DMS53 treated with DMSO at 0.1 percent for 48 hours (cell line): ENCODE measurements at regions not wholly inside any gene's neighbourhood (a gene's known extent, or its start where the extent isn't known, plus 50 kb on each side); places are given as distances from the start of the nearest gene placed in this dataset.
A peak's percentile ranks its signal among the peaks of the same experiment; 100 is the strongest.

ENCODE experiments used
- DNase-seq: peaks from one replicate; lab custom pipeline; 2025; ENCODE audit not compliant: unreplicated experiment; lab: John Stamatoyannopoulos, UW

DNA sequence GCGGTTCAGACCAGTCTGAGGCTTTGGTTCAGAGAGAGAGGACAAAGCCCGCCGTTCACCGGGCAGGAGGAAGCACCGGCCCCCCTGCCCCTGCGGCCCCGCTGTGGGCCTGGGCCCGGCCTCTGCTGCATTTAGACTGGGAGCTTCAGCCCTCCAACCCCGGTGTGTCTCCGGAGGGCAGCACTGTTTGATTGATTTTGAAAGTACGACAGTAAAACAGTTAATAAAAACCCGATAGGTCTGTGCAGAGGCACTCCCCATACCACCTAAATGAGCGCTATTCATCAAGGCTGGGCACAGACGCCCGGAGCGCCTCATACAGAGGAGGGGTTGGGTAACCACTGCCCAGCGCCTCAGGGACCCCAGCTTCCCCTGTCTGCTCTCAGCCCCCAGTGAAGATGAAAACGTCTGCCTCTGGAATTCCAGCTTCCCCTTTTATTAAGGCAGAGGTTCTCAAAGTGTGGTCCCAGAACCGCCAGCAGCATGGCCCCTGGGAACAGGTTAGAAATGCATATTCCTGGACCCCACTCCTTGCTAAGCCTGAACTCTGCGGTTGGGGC lies 256.7 kb upstream of the TLE3 start:
- no peak for DNase-seq

DNA sequence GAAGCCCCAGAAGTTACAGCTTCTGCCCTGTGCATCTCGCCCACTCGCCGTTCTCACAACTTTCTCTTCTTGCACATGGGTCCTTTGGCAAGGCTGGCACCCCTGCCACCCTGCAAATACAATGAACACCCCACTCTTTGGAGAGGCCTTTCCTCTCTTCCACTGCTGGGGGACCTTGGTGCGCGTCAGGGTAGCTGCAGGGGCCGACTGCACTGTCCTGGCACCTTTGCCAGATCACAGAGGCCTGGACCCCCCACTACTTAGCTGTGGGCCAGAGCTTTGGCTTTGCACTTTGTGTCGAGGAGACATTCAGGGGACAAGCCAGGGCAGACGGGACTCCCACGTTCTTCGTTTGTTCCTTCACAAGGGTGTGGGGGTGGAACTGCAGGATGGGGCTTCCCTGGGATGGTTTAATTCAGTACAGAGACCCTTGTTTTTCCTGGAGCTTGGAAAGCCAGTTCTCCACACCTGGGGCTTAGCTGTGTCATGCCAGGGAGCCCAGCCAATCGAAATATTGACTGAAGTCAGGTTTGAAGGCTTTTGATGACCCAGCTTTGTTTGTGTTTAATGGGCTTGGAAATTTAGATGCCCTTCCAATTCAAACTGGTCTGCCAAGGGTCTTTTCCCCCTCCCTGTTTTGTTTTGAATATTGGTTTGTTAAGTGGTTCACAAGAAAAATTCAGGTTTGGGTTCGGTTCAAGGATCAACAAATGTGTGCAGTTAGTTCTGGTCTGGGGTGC lies 256.1 kb upstream of the TLE3 start:
- no peak for DNase-seq

DNA sequence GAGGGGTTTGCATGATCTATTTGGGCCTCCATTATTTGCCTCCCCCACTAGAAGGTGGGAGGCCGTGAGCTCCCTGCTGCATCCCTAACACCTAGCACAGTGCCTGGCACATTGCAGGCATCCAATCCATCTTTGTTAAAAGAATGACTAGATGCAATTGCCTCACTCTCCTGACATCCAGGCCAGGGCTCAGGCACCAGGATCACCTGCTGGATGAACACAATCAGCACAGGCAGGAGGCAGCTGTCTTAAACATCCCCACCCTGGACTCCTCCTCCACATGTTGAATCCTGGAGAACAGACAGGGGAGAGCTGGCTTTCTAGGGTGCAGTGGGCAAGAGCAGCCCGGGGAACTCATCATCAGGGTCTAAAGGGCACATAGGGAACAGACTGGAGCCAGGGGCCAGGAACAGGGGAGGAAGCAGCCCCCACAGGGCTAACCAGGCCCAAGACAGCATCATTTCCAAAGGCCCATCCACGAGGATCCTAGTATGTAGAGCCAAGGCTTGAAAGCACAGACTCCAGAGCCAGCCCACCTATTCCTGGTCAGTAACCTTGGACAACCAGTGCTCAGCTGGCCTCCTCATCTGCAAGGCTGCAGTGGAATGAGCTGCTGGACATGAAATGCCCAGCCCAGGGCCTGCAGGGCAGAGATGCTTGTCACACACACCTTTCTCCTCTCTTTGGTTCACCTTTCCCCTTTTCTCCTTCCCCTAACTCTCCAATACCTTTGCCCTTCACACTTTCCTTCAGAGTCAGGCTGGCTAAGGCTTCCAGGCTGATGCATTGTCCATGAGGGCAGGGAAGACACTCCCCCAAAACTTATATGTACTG lies 254.4 kb upstream of the TLE3 start:
- no peak for DNase-seq

DNA sequence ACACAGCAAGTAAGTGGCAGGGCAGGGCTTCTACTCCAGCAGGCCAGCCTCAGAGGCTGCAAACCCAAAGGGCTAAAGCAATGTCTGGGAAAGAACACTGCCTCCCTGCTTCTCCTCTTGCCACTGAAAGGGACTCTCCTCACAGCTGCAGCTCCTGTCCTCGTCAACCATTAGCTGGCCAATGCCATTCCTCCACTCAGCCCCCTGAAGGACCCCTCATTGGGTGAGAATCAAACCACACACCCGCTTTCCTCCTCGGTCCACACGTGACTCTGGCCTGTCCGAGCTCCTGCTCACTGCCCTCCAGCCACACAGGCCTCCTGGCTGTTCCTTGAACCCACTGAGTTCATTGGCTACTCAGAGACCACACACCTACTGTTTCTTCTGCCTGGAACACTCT lies 253.7 kb upstream of the TLE3 start:
- DNase-seq: no peak

DNA sequence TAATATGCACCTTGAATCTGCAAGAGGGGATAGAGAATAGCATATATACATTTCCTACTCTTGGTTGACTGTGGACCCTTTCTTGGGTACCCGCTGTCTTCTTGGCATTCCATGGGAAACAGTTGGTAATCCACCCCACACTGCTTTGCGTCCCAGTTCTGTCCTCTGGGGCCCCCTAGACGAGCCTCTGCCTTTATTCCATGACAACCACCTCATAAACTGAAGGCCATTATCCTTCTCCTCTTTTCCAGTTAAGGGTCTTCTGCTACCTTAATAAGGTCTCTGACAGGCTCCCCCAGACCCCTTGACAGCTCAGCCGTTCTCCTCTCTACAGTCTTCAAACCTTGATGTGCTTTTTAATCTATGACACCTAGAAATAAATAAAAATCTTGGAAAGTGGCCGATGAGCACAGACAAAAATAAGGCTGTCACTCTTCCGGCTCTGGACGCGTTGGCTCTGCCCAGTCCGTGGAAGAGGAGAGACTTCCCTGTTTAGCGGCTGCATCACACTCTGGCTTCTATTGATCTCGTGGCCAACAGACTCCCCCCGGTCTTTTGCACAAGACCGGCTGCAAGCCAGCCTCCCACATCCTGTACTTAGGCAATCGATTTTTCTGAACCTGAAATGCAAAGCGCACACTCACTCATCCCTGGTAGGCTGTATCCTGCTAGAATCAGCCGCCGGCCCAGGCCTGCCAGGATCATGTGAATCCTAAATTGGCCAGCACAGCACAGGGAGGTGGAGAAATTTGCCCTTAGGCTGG lies 251.0 kb upstream of the TLE3 start:
- no peak for DNase-seq

DNA sequence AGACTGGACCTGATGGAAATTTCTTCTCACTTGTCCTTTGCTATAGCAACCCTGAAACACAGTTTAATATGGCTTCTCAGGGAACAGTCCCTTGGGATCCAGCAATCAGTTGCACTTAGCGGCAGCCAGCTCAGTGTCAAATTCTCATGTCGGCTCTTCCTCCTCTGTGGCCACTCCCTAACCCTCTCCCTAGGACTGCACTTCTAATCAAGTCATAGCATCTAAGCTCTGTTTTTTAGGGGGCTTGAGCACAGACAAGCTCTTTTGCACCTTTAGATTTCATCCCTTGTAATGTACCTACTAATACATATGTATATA lies 250.5 kb upstream of the TLE3 start:
- DNase-seq: no peak

DNA sequence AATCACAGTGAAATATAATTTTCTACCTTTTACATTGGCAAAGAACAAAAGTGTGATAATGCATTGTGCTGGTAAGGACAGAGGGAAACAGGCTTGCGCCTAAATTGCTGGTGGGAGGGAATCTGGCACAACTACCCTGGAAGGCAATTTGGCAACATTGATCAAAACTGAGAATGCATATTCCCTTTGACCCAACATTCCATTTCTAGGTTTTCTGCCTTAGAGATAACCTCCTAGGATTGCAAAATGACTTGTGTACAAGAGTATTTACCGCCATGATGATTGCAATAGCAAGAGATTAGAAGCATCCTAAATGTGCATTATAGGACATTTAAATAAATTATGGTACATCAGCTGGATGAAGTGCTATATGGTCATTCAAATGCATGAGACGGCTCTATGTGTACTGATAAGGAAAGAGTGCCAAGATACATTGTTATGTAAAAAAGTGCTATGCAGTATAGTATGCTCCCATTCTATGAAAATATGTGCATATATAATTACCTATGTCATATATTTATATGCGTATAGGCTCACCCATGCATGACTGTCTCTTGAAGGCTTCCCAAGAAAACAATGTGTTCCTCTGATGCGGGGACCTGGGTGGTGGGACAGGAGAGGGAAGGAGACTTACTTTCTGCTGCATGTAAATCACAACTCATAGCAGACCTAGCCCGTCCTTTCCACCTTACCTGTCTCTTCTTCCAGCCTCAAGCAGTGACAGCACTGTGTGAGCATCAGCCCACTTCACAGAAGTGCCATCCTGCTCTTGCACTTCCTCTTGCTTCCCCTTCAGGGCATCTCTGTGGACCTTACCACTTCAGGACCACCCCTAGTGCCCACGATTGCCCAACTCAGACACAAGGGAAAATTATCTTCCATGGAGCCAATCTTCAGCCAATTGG lies 249.9 kb upstream of the TLE3 start:
- DNase-seq: no peak

DNA sequence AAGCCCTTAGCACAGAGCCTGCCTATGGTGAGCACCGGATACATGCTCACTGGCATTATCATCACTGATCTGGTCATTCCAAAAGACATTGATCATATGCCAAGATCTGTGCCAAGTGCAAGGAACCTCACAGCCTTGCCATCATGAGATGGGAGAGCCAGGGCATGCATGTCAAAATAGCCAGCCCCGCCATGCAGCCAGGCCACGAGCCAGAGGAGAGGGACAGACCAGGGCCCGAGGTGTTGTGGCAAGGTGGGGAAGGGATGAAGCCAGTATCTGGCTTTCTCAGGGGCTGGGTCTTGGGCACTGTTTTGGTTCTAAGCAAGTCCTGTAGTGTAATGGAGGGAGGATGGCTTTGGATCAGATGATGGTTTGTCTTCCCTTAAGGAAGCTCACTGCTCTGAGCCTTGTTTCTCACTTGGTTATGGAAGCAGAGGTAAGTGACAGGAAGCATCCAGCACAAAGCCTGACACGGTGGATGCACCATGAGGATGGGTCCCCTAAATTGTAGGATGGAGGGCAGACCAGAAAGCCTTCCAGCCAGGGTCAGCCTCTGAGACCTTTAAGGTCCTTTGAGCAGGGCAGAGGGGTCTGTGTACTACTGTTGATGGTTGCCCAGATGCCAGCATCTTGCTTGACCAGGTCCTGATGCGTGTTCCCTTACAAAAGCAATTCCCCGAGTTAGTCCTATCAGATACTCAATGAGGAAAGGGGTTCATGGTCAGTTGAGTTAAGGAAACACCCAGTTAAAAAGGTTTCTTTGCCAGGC lies 247.7 kb upstream of the TLE3 start:
- no peak for DNase-seq

DNA sequence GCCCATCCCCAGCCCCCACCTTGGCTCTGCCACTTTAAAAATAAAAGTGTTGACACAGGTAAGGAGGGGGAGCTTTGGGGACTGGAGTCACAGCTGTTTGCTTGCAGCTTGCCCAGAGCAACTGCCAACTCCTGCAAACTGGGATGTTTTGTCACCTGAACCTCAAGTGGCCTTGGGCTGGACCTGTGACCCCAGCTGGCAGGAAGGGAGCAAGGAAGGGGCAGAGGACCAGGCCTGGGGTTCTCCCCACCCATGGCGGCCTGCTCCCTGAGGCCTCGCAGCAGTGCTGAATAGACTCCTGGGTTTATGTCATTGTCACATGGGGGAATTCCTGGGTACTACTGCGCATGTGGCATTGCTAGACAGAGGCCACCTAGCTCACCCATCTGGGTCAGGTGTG lies 246.9 kb upstream of the TLE3 start:
- DNase-seq: peak; percentile 65

DNA sequence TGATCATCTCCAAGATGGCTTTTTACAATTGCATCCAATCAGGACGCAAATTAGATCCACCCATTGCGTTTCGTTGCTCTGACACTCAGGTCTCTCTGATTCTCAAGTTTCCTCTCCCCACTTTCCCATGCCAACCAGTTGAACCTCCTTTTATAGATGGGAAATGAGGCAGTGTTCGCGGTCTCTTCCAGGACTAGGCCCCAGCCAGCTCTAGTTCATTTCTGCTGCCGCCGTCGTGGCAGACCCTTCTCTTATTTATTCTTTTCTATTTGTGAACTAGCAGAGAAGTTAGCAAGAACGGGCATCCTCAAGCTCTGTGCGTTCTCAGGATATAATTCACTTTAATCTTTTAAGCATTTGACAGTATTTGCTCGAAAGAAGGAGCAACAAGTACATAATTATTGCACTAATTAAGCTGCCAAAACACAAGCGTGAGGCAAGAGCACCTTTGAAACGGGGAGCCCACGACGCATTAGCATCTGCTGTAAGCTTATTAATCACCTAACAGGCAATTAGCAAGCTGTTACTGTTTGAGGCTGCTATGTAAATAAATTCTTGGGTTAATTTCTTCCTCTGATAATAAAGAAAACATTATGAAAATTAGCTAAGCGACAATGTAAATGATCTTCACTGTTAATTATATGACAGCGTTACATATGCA lies 246.4 kb upstream of the TLE3 start:
- no peak for DNase-seq

DNA sequence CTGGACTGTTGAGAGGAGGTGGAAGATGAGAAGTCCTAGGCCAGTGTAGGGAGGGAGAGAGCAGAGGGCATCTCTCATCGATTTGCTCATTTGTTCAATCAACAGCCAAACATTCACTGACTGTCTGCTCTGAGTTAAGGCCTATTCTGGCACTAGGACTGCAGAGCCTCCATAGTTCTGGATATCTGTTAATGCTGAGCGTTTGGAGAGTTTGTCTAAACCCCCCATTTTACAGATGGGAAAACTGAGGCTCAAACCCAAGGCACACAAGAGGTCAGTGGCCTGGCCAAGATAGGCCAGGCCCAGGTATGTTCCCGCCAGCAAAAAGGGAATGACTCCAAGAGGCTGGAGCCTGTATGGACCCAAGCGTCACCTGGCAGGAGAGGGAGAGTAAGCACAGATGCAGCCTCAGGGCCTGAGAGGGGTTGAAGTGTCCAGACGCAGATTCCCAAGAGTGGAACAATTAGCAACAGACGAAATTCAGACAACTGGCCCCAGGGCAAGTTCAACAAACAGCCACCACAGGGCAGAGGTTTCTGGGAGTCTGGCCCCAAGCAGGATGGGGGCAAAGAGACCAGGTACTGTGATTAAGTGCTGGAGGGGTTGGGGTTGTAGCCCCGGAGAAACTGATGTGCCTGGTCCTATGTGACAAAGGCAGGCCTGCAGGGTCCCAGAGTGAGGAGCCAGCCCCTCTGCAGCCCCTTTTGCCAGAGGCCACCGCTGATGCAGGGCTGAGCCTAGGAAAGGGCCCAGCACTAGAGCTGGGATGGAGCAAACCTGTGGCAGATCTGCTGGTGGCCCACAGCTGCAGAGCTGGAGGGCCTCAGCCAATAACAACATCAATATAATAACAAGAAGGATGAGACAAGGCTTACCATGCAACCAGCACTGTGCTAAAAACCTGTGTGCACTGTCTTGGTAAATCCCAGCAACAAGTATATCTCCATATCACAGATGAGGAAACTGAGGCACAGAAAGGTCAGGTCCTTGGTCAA lies 245.1 kb upstream of the TLE3 start:
- no peak for DNase-seq

DNA sequence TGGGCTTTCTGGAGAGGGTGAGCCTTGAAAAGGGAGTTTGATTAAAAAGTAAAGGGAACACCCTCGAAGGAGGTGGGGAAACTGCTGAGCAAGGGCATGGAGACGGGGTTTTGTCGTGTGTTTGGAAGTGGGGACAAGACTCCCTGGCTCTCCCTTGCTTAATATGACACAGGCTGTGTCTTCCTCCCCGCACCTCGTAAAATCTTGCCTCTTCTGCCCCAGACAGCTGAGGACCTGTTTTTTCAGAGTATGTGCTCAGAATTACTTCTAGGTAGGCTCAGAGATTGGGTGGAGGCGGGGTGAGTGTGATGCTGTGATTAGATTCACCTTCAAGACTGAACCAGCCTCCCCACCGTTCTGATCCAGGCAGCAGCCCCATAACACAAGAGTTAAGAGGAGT lies 244.4 kb upstream of the TLE3 start:
- no peak for DNase-seq

DNA sequence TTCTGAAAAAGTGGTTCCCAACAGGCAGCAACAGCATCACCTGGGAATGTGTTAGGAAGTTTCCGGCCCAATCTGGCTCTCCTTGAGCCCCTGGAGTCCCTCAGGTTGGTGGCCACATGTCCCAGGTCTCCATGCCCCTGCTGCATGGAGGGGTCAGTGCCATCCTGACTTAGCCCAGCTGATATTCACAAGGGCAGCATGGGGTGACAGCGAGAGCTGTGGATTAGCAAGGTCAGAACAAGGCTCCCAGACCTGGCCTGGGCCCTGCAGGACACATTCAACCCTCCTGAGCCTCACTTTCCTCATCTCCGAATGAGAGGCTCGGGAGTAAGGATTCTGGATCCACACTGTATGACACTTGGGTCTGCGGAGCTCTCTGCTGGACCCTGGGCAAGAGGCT lies 243.8 kb upstream of the TLE3 start:
- DNase-seq: no peak

DNA sequence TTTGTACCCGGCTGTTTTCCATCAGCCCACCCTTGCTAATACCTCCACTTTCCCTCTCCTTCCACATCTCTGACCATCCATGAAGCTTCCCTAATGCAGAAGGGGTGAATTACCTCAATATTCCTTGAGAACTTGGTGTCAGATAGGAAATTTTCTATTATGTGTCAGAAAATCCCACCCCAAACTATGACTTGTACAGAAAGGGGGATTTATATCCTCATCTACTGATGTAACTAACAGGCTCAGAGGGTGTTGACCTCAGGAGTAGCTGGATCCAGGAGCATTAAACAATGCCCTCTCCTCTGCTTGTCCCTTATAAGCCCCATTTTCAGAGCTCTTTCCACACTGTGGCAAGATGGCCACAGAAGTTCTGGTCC lies 242.8 kb upstream of the TLE3 start:
- DNase-seq: no peak

DNA sequence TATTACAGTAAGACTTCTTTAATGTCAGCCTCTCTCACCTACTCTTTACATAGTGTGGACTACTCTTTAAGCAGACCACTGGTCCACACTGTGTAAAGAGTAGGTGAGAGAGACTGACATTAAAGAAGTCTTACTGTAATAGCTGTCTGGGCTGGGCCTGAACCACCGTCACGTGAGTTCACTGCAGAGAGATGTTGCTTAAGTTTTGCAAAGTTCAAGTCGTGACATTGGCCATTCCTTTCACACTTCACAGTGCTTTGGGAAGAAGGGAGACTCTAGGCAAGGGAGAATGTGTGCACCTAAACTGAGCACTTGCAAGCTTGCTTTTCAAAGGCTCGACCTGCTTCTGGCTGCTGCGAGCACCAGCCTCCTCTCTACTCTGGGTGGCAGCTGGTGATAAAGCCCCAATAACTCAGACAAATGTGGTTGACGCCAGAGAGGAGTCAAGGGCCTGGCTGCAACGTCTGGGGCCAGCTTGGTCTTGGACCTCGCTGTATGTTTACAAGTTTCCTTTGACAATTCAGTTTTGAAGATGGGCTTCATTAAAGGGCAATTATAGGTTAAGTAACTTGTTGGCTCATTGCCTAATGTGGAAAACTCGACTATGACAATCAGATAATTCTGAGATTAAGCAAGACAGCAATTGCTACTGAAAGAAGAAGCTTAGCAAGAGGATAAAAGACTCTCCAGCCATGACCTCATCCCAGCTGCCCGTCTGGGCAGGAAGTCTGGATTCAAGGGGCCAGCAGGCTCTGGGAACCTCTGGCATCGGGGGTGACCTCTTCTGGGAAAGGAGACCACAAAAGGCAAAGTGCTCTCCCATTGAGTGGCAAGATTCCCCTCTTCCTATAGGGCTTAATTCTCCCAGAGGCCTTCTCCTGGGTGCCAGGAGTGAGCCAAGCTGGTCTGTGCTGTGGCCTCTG lies 242.1 kb upstream of the TLE3 start:
- DNase-seq: peak; percentile 20

DNA sequence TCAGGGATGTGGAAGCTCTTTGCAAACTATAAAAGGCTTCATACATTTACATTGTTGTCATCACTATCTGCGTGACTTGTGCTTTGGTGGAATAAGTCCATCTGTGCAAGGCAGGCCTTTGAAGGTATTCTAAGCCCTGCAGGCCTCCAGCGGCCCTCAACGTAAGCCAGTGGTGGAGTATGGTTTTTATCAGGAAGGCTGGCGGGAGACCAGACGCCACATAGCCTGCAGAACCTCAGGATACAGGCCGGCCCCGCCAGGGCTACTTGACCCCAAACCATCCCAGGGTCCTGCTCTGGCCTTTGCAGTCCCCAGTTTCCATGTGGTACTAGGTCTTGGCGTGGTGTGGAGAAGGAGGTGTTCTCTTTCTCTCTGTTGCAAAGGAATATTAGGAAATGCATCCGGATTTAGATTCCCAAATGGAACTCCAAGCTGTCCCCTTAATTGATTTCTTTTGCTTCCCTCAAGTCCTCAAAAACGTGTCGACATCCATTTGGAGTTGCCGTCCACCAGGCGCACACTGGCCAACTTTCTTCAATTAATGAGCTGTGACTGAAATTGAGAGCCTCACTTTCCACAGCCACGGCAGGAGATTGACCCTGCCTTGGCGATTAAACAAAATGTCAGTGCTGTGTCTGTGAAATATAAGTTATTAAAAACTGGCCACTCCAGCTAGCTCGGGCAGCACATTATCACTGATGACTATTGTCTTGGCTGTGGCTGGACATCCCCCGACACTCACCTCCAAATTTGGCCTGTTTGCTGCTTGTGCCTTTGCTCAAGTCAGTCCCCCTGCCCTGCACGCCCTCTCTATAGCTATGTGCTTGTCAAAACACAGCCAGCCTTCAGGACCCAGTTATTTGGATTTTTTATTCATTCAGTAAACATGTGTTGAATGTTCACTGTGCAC lies 239.8 kb upstream of the TLE3 start:
- no peak for DNase-seq
